RPMI7951 (cell line): ENCODE measurements at regions not wholly inside any gene's neighbourhood (a gene's known extent, or its start where the extent isn't known, plus 50 kb on each side); places are given as distances from the start of the nearest gene placed in this dataset.
A peak's percentile ranks its signal among the peaks of the same experiment; 100 is the strongest.
"Not testable (repeated sequence)": the region's sequence is repeated elsewhere in the genome, so short reads cannot be mapped to it uniquely, and the experiment has no call there.

ENCODE experiments used
- DNase-seq: peaks from one replicate; pipeline ENCODE4 v3.0.0-alpha.2; 2012; ENCODE audit warnings: low read depth

DNA sequence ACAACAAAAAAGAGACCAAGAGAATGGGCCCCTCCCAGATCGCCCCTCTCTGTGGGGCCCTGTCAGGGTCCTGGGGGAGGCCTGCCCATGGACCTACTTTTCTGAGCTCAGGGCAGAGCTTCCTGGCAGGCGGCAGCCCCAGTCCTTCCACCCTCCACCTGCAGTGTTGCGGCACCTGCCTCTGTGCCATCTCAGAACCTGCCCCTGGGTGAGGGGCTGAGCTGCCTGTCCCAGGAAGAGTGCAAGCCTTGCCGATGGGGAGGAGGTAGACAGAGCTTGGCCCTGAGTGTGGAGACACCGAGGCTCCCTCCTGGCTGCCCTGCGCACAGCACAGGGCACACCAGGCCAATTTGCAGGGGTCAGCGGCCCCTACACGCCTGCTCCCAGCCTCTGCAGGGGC, 67.5 kb downstream of the UNCX start:
- no peak for DNase-seq

DNA sequence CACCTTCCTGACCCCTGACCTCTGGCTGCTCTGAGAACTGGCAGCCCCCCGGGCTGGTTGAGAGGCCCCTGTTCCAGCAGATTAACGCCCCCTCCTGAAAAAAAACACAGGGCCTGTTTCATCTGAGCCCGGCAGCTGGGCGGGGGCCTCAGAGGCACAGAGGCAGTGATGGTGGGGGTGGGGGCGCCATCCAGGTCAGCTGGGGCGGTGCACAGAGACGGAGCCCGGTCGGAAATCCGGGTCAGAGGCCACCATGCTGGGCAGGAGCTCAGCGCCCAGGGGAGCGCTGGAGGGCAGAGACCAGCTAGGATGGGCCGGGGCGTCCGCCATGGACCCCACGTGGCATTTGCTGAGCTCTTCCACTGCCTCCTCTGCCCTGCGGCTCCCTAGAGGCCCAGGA, 68.0 kb downstream of the UNCX start:
- no peak for DNase-seq

DNA sequence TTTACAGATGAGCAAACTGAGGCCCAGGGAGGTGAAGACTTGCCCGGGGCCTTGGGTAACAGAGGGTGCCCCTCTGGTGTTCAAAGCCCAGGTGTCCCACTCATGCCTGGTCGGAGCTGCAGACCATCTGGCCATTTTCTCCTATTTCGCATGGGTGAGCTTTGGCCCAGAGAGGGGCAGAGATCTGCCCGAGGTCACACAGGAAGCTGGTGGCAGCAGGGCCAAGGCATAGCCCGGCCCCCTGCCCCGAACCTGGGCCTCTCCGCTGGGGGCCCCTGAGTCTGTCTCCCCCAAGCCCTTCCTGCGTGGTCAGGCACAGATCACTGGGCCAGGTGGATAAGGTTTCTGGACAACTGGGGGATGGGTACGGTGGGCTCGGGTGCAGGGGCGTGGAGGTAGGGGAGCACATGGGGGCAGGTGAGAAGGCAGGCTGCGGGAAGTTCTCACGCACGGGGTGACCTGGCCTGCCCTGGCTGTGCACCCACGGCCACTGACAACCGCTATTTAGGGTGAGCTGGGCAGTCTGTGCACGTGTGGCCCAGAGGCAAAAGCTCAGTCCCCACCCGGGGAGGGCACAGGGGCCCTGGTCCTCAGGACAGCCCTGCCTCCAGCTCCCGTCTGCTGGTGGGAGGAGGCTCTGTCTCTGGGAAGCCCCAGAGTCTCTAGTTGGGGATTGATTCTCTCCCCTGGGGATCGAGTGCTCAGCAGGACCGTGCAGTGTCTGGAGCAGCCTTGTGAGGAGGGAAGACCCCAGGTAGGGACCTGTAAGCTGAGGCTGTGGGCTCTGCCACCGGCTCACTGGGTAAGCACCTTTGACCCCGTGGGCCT, 68.6 kb downstream of the UNCX start:
- DNase-seq: no peak

DNA sequence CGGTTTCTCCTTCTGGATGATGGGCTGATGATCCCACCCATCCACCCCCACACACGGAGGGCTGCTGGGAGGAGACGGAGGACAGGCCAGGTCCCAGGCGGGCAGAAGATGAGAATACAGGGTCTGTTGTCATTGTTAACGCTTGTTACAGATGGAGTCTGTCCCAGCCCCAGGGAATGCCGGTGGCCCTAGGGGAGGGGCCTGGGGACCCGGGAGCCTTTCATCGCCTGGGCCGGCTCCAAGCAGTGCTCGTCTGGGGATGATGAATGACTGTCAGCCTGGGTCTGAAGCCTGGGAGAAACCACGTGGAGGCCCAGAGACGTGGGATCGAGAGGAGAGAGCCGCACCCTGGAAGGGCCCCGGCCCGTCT, 69.2 kb downstream of the UNCX start:
- no peak for DNase-seq

DNA sequence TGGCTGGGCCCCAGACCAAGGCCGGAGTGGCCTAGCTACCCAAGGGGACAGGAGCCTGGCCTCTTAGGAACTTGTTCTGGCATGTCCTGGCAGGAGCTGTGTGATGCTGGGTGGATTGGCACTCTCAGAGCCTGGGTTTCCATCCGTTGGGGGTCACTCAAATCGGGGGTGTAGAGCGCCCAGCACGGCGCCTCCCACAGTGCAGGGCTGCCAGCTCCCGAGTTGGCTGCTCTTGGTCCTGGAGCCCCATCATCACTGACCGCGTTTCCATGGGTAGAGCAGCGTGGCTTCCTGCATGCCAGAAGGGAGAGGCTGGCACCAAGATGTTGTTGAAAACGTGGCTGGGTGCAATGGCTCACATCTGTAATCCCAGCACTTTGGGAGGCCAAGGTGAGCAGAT, 70.3 kb downstream of the UNCX start:
- DNase-seq: no peak

DNA sequence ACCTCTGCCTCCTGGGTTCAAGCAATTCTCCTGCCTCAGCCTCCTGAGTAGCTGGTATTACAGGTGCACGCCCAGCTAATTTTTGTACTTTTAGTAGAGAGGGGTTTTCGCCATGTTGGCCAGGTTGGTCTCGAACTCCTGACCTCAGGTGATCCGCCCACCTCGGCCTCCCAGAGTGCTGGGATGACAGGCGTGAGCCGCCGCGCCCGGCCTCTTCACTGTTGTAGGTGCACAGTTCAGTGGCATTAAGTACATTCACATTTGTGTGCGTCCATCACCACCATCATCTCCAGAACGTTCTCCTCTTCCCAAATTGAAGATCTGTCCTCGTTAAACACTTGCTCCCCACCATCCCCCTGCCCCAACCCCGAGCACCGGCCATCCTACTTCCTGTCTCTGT, 71.3 kb downstream of the UNCX start:
- DNase-seq: not testable (repeated sequence)

DNA sequence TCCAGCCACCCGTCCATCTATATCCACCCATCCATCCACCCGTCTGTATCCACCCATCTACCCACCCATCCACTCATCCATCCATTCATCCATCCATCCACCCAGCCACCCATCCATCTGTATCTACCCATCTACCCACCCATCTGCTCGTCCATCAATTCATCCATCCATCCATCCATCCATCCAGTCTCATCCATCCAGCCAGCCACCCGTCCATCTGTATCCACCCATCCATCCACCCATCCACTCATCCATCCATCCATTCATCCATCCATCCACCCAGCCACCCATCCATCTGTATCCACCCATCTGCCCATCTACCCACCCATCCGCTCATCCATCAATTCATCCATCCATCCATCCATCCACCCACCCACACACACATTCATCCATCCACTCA, 73.2 kb downstream of the UNCX start:
- DNase-seq: no peak

DNA sequence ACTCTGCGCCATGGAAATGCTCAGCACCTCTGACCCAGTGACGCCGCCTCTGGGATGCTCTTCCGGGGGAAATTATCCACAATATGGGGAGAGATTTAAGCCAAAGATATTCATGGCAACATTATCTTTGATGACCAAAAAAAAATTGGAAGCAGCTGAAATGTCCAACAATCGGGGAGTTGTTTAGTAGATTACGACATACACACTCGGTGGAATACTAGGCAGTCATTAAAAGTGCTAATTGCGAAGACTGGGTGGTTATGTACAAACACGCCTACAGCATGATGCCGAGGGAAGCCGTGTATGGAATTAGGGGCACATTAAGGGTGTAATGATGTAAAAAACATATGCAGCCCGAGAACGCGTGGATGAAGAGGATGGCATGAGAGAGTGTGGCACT, 75.2 kb downstream of the UNCX start:
- no peak for DNase-seq

DNA sequence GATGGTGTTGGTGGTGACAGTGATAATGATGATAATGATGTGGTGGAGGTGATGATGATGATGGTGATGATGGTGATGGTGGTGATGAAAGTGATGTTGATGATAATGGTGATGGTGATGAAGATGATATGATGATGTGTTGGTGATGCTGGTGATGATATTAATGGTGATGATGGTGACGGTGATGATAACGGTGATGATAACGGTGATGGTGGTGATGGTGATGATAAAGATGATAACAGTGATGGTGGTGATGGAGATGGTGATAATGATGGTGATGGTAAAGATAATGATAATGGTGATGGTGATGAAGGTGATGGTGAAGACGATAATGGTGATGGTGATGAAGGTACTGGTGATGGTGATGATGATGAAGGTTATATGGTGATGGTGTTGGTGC, 76.6 kb downstream of the UNCX start:
- DNase-seq: no peak

DNA sequence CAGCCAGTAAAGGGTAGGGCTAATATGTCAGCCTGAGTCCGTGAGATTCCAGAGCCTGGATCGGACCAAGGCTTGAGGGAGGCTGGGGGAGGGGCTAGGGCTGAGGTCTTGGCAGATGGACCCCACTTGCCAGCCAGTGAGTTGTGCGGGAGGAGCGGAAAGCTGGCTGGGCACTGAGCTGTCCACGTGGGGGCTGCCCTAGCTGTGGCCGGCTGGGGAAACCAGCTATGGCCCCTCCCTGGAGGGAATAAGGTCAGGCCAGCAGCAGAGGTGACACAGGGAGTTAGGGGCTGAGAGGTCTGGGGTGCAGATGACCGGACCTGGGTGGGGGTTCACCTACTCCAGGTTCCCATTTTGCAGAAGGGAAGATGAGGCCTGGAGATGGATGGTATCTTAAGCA, 77.3 kb downstream of the UNCX start:
- no peak for DNase-seq

DNA sequence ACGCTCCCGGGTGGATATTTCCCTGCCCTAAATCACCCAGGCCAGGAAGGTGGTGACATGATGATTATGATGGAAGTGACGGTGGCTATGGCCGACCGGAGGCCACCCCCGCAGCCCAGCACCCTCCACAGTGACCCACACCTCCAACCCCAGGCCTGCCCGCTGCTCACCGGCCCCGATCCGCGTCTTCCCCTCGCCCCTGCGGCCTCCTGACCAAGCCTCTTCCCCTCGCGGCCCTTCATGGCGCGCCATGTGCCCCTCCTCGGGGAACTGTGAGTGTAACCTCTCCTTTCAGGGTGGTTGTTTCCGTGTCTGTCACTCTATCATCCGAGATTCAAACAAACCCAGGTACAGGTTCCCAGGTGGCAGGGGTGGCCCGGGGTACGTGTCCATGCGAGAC, 78.3 kb downstream of the UNCX start:
- no peak for DNase-seq

DNA sequence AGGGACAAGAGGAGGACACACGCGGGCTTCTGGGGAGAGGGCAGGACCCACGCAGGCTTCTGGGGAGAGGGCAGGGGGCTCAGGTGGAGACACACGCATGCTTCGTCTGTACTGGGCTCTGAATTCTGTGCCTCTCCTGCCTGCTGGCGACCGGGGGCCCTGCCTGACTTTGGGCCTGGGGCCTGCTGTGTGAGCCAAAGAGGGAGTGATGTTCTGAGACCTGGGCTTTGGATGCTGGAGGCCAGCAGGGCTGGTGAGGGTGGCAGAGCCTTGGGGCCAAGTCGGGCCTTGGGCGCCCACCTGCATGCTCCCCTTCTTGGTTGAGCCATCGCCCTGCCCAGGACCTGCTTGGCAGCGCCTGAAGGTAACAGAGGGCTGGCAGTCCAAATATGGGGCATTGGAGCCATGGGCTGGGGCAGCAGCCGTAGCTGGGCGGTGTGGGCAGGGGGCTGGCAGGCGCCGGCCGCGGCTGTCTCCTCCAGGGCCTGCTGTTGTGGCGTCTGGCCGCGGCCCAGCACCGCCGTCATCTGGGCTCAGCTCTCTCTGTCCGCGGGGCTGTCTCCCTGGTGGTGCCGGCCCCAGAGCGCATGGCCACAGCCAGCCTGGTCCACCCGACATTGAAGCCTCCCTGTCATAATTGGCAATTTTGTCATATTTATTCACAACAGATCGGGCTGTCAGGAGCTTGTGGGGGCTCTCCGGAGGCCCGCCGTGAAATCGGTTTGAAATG, 78.9 kb downstream of the UNCX start:
- no peak for DNase-seq

DNA sequence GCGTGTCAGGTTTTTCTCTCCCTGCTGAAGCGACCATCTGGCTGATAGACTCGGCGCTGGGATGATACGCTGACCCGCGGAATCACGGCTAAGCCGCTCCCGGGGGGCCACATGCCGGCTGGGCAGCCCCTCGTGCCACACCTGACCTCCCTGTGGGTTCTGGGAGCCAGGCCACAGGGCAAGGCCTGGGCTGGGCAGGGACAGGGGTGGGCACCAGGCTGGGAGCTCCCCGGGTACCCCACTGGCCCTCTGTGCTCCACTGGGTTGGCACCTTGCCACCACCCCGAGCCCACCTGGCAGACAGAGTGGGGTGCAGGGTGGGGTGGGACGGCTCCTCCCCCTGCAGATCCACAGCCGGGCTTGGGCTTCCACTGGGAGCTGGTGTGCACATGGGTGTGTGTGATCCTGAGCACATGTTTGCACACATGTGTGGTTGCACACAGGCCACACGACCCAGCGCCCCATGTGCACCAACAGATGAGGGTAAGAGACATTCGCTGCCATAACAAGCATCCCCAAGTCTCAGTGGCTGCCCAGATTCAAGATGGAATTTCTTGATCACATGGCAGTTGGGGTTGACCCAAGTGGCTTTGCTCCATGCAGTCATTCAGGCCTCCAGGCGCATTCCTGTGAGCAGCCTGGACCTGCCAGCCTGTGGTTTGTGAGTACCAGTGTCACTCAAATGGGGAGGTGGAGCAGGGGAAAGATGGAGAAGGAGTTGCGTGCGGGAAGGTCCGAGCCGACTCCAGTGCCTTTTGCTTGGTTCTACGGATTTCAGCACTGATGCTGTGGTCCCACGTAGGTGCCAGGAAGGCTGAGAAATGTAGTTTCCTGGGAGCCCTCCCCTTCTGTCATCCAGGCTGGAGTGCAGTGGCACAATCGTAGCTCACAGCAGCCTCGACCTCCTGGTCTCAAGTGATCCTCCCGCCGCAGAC, 79.7 kb downstream of the UNCX start:
- DNase-seq: peak; percentile 38

DNA sequence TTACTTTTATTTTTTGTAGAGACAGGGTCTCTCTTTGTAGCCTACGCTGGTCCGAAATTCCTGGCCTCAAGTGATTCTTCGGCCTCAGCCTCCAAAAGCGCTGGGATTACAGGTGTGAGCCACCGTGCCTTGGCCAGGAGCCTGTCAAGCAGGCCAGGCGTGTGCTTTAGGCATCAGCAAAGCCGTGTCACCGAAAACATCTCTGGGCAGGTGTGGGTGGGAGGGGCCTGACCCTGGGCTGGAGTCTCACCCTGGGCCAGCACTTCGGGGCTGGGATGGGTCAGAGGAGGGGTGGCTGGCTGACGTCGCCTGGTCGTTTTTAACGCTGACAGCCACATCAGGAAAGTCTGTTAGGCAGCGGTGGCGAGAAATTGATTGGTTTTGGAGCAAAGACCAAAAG, 80.9 kb downstream of the UNCX start:
- DNase-seq: no peak

DNA sequence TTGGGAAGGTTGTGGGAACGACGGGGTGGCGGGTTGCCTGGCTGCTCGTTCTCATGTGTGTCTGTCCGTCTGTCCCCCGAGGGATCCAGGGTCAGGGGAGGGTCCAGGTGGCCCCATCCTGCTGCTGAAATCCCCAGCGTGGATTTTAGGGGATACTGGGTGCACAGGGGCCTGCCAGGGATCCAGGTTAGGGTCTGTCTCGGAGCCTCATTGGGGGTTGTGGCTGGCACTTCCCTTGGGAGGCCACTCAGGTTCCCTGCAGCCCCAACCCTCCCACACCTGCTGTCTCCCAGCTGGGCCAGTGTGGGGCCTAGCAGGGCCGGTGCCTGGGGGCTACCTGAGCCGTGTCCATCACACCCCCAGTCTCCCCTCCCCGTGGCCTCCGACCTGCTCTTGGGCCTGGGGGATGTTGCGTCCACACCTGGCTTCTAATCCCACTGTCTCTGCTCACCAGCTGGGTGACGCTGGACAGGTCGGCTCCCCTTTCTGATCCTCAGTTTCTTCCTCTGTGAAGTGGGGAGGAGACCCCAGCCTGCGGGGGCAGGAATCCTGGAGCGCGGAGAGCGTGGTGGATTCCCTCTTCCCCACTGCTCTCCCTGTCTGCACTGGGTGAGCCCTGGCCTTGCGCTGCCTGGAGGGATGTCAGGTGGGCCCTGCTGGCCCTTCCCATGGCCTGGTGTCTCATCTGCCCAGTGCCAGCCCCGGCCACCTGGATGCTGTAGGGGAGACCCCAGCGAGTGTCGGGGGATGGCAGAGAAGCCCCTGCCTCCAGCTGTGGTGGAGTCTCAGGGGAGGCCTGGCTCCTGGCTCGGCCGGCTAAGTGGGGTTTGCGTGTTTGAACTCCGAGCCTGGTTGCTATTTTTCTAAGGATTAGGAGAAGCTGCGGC, 81.6 kb downstream of the UNCX start:
- DNase-seq: no peak

DNA sequence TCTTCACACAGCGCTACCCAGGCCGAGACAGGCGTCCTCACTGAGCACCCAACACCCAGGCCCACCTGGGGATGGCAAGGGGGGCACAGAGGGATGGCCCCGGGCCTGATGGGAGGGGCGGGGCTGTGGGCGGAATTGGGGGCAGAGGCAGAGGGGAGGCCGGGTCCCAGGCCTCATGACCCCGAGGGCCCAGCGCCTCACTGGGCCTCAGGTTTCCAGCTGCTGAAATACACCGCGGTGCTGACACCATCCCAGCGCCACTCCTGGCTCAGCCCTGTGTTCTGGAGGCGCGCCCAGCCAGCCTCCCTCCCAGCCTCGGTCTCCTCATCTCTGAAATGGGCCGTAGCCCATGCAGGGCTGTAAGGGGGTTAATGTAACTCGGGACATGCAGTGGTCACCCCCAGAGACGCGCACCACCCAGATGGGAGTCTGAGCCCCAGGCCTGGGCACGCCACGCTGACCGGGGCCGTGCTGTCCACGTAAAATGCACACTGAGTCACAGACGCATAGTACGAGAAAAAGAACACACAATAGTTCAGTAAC, 82.3 kb downstream of the UNCX start:
- DNase-seq: no peak

DNA sequence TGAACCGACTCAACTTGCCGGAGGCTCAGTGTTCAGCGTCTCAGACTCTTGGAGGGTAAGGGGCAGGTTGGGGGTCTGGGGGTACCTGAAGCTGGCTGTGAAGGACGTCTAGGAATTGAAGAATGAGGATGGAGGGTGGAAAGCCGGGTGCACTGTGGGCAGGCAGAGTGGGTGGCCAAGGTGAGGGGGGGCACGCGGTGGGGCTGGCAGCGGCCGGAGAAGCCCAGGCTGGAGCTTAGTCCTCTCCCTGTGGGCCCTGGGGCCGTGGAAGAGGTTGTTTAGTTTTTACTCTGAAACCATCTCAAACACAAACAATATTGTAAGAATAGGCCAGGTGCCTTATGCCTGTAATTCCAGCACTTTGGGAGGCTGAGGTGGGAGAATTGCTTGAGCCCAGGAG, 83.4 kb downstream of the UNCX start:
- DNase-seq: no peak

DNA sequence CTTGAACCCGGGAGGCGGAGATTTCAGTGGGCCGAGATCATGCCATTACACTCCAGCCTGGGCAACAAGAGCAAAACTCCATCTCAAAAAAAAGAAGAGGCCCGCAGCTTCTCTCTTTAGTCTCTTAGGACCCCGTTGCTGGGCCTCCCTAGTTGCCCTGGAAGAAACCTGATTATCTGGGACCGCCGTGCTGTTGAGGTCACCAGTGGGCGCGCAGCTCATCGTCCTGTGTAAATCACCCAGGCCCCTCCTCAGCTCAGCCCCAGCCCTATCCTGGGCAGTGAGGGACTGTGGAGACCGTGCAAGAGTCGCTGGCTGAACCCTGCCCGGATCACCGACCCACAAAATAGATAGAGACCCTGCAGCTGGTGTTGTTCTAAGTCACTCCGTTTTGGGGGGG, 85.0 kb downstream of the UNCX start:
- DNase-seq: no peak

DNA sequence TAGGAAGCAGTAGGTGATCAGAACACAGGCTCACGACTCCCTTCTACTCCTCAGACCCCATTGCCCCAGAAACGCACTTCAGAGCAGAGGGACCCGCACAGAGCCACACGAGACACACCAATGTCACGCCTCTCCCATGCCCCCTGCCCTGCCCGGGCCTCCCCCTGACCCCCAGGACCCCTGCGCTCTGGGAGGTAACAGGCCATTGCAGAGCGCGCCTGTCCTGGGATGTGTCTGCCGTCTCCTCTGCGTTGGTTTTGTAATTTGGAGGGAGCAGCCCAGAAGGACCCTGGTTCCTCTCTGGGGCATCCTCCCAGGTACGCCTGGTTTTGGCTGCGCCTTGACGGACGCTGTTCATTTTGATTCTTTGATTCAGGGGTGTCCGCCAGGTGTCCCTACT, 85.4 kb downstream of the UNCX start:
- no peak for DNase-seq

DNA sequence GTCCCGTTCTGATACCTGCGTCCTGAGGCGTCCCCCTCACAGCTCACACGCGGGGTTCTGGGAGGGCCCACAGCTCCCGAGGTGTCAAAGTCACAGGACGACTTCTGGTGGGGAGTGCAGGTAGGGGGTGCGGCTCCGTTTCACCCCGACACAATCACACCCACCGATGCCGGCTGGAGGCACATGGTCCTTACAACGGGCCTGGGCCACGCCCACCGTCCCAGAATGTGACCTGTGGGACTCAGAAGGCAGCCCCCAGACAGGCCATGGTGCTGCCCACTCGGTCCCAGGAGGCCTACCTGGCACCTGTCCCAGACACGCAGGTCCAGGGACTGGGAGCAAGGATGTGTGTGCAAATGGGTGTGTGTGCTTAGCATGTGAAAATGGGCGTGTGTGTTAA, 86.0 kb downstream of the UNCX start:
- DNase-seq: no peak

DNA sequence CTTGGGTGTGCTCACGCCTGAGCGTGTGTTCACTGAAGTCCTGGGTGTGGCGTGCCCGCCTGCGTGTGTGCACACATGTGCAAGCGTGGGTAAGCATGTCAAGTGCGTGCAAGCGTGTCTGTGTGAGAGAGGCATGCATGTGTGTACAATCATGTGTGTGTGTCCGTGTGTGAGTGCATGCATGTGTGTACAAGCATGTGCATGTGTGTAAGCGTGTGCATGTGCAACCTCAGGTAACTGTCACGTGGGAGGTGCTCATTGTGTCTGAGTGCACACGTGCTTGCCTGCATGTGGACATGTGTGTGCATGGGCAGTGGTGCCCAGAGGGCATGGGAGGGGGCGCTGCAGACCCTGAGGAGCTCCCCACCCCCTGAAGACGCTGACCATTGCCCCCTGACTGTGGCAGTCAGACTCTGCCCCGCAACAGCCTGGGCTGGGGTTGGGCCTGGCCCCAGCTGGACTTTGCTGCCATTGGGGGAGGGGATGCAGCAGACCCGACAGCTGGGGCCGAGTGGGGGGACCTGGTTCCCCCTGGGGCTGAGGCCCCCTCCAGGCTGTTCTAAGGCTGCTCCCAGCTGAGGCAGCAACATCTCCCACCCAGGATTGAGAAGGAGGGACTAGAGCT, 88.1 kb downstream of the UNCX start:
- no peak for DNase-seq
